Stomach (tissue), 4 donors: ENCODE measurements at regions not wholly inside any gene's neighbourhood (a gene's known extent, or its start where the extent isn't known, plus 50 kb on each side); places are given as distances from the start of the nearest gene placed in this dataset.

Experiments
- CTCF ChIP-seq, 7 experiments: fragments of 450-650 bp in 4 of 7; fragments of 200-600 bp in 3 of 7; sonication (generic) in 3 of 7; IDR thresholded peaks; one replicate each; pipeline ENCODE4 v1.5.1; 2016 to 2019; ENCODE audit warnings: antibody characterized with exemption in 7 of 7, control low read depth in 2 of 7, mild to moderate bottlenecking in 1 of 7
- POLR2A ChIP-seq, 4 donors: fragments of 450-650 bp; IDR thresholded peaks; one replicate each; pipeline ENCODE4 v1.6.1; 2016; ENCODE audit warnings: antibody characterized with exemption in 4 of 4, control low read depth in 2 of 4, mild to moderate bottlenecking in 1 of 4, moderate library complexity in 1 of 4
- POLR2AphosphoS5 ChIP-seq, 3 donors: sonication (generic); formaldehyde crosslinking; IDR thresholded peaks; one replicate each; pipeline ENCODE4 v1.6.1; 2016; ENCODE audit warnings: antibody characterized with exemption in 3 of 3

- TF ChIP-seq POLR2AphosphoS5 (IDR thresholded peaks at IDR 0.05) (no peak), CTCF (IDR thresholded peaks at IDR 0.05) (no peak), POLR2A (IDR thresholded peaks at IDR 0.05) (no peak)
Observed at GRCh38 chr4:73675623-73676022, 55.4 kb upstream of the RASSF6 start.
